ENCODE measurements at regions not wholly inside any gene's neighbourhood (a gene's known extent, or its start where the extent isn't known, plus 50 kb on each side); places are given as distances from the start of the nearest gene placed in this dataset.

DNA sequence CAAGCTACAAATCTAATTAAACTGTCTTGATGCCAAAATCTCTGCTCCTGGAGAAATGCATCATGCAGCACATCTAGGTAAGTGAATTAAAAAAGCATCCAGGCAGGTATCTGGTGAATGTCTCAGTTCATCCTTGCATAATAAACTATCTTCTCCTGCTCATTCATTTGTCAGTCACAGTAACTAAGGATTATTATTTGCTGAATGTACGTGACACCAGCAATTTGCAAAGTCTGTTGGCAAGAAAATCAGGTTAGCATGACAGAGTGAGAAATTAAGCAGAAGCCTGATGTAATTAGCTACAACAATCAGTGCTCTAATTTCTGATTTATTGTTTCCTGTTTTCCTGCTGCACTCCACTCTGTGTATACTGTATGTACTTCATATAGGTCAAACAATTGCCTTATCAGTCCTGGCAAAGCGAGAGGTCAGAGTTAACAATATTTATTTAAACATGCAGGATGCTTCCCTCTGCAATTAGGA, 213.6 kb downstream of the FBXO8 start:
- WGBS, 2 donors = 39% methylated on average over 2 of the region's 2 CpGs
- H3K4me3 ChIP-seq = no peak overlapping the region
- H3K4me1 ChIP-seq = no peaks in the 10 kb centered on the region
- DNase-seq (no peak), ATAC-seq (ENCODE audit: low FRiP score in 2 of 2) (no peak)
- H3K36me3 ChIP-seq = no peaks in the 10 kb centered on the region
- TF ChIP-seq POLR2A (IDR thresholded peaks at IDR 0.05) (no peak), CTCF (IDR thresholded peaks at IDR 0.05) (no peak), EP300 (IDR thresholded peaks at IDR 0.05) (no peak), POLR2AphosphoS5 (IDR thresholded peaks at IDR 0.05) (no peak)
- H3K27ac ChIP-seq = no peak overlapping the region
- no peaks in the 10 kb centered on the region for H3K27me3 ChIP-seq
- no peaks in the 10 kb centered on the region for H3K9me3 ChIP-seq

GRCh38 chr4:174066611-174067205, 216.8 kb downstream of the FBXO8 start:
- Histone ChIP-seq H3K27me3 (no peaks in the 10 kb centered on the region), H3K27ac (no peak overlapping the region), H3K36me3 (no peaks in the 10 kb centered on the region), H3K4me3 (no peak overlapping the region), H3K4me1 (no peaks in the 10 kb centered on the region), H3K9me3 (no peaks in the 10 kb centered on the region)
- TF ChIP-seq POLR2AphosphoS5 (IDR thresholded peaks at IDR 0.05) = no peak
- no peak for TF ChIP-seq POLR2A (IDR thresholded peaks at IDR 0.05)
- TF ChIP-seq CTCF (IDR thresholded peaks at IDR 0.05) = no peak
- no peak for TF ChIP-seq EP300 (IDR thresholded peaks at IDR 0.05)
- WGBS, 2 donors = 77 to 83% methylated on average over 3 of the region's 3 CpGs
- ATAC-seq (ENCODE audit: low FRiP score in 2 of 2) = no peak
- DNase-seq = no peak

GRCh38 chr4:174062831-174063230, 220.6 kb downstream of the FBXO8 start:
- H3K4me3 ChIP-seq = no peak overlapping the region
- H3K27ac ChIP-seq = no peak overlapping the region
- H3K36me3 ChIP-seq = no peaks in the 10 kb centered on the region
- H3K9me3 ChIP-seq = no peaks in the 10 kb centered on the region
- no peaks in the 10 kb centered on the region for H3K4me1 ChIP-seq
- TF ChIP-seq POLR2AphosphoS5 (IDR thresholded peaks at IDR 0.05) = no peak
- no peak for TF ChIP-seq EP300 (IDR thresholded peaks at IDR 0.05)
- no peak for TF ChIP-seq CTCF (IDR thresholded peaks at IDR 0.05)
- TF ChIP-seq POLR2A (IDR thresholded peaks at IDR 0.05) = no peak
- ATAC-seq (ENCODE audit: low FRiP score in 2 of 2) (no peak), DNase-seq (no peak)
- no peaks in the 10 kb centered on the region for H3K27me3 ChIP-seq

GRCh38 chr4:174061026-174061425, 222.4 kb downstream of the FBXO8 start:
- H3K27ac ChIP-seq = no peak overlapping the region
- 59 to 77% methylated on average over 2 of the region's 2 CpGs for WGBS, 2 donors
- no peaks in the 10 kb centered on the region for H3K27me3 ChIP-seq
- H3K36me3 ChIP-seq = no peaks in the 10 kb centered on the region
- no peaks in the 10 kb centered on the region for H3K4me1 ChIP-seq
- no peak for ATAC-seq (ENCODE audit: low FRiP score in 2 of 2)
- TF ChIP-seq POLR2A (IDR thresholded peaks at IDR 0.05) (no peak), CTCF (IDR thresholded peaks at IDR 0.05) (no peak)
- H3K9me3 ChIP-seq = no peaks in the 10 kb centered on the region
- H3K4me3 ChIP-seq = no peak overlapping the region
- DNase-seq = no peak

- Histone ChIP-seq H3K4me1 (no peaks in the 10 kb centered on the region), H3K9me3 (no peaks in the 10 kb centered on the region), H3K27ac (no peak overlapping the region), H3K36me3 (no peaks in the 10 kb centered on the region), H3K4me3 (no peak overlapping the region), H3K27me3 (no peaks in the 10 kb centered on the region)
- TF ChIP-seq CTCF (IDR thresholded peaks at IDR 0.05) = no peak
- TF ChIP-seq POLR2A (IDR thresholded peaks at IDR 0.05) = no peak
- no peak for TF ChIP-seq EP300 (IDR thresholded peaks at IDR 0.05)
- TF ChIP-seq POLR2AphosphoS5 (IDR thresholded peaks at IDR 0.05) = no peak
- no peak for DNase-seq
- no peak for ATAC-seq (ENCODE audit: low FRiP score in 2 of 2)
Observed at GRCh38 chr4:174058846-174059245, 224.6 kb downstream of the FBXO8 start.
